Erythroblast (primary cell): ENCODE measurements at regions not wholly inside any gene's neighbourhood (a gene's known extent, or its start where the extent isn't known, plus 50 kb on each side); places are given as distances from the start of the nearest gene placed in this dataset.

ENCODE experiments used
- DNase-seq, 2 experiments: peaks; one replicate each; lab custom pipeline; 2025; lab: John Stamatoyannopoulos, UW
- GATA1 ChIP-seq: IDR thresholded peaks from 2 replicates; pipeline ENCODE4 v1.6.1; 2011; ENCODE audit warnings: low read depth, mild to moderate bottlenecking, control low read depth, low read length, moderate library complexity
- POLR2A ChIP-seq: IDR thresholded peaks from 2 replicates; pipeline ENCODE4 v1.6.1; 2011; ENCODE audit warnings: mild to moderate bottlenecking, low read length

- DNase-seq: peak in 1 of 2 experiments; percentile 8
- no peak for TF ChIP-seq POLR2A
- TF ChIP-seq GATA1: no peak
These were observed 61.8 kb upstream of the AHR start for GRCh38 chr7:17236603-17237002.

DNA sequence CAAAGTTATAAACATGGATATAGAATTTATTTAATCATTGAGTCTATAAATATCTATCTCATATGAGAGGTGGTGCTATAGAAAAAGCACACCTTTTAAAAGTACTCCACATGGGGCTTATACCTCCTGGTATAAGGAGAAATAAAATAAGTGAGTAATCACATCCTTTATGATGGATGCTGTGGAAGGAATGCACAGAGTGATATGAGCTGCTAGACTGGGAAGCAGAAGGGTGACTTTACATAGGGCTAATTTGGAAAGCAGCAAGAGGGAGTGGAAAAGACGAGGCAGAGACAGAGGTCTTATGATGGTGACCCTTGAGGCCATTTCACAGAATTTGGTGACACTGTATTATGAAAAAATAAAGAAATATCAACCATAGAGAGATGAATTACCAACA is 59.4 kb upstream of the AHR start:
- TF ChIP-seq POLR2A (no peak), GATA1 (no peak)
- no peak for DNase-seq

DNA sequence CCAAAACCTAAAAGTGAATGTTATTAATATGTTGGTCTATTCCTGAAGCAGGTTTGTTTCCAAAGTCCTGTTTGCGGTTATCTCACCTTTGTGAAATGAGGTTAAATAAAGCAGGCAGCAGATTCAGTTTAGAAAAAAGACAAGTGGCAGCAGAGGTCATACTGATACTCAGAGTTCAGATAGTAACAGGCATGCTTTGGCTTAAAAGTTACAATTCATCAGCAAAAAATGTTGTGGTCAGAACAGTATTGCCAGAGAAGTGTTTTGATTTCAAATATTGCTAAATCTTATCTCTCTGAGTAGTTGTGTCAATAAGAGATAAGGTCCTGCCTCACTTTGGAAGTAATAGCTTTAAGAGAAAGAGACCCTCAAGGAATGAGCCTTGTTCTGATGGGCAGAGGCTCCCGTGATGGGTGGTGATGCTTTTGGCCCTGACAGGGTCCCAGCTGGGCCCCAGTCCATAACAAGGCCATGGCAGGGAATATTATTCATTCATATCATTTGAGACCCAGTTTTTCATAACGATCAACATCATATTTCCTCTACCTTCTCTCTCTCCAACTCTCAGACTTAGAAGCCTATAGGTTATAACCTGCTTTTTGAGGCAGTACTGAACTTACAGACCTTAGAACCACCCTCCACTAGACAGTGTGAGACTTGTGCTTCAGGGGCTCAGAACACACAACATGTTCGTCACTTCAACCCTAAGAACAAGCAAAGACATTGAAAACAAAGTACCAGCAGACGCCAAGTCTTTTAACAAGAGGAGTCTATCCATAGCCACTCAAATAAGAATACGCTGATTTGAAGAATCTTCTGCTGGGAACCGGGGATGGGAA is 58.5 kb upstream of the AHR start:
- DNase-seq: no peak
- no peak for TF ChIP-seq GATA1
- TF ChIP-seq POLR2A: no peak

GRCh38 chr7:17242504-17242903 is 55.9 kb upstream of the AHR start:
- TF ChIP-seq GATA1 (no peak), POLR2A (no peak)

GRCh38 chr7:17244786-17245185 is 53.7 kb upstream of the AHR start:
- no peak for TF ChIP-seq POLR2A
- no peak for TF ChIP-seq GATA1
- DNase-seq: no peak

More at GRCh38 chr7:17242504-17242903, 55.9 kb upstream of the AHR start:
- no peak for DNase-seq

GRCh38 chr7:17247357-17247756 is 51.1 kb upstream of the AHR start:
- TF ChIP-seq POLR2A (no peak), GATA1 (no peak)
- DNase-seq: no peak

DNA sequence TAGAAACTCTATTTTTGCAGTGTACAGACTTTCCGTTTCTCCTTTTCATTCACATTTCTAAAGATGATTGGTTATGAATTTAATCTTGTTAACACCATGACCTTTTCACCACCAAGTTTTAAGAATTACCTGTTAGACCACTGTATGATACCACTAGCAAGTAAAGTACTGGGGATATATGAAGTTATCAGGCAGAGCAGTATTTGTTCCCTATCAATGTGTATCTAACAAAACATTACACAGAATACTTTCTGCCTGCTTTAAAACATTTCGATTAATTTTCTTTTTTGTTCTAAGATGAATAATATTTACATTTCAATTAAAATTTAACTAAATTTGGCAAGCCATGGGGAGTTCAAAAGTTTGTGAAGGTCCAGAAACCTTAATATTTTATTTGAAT is 49.9 kb upstream of the AHR start:
- TF ChIP-seq POLR2A: no peak
- no peak for TF ChIP-seq GATA1
- no peak for DNase-seq
